HS-5 (cell line): ENCODE measurements at regions not wholly inside any gene's neighbourhood (a gene's known extent, or its start where the extent isn't known, plus 50 kb on each side); places are given as distances from the start of the nearest gene placed in this dataset.
A peak's percentile ranks its signal among the peaks of the same experiment; 100 is the strongest.

Source experiments
- DNase-seq: peaks from one replicate; pipeline ENCODE4 v3.0.0-alpha.2; 2012; ENCODE audit warnings: low read depth

- DNase-seq, result no peak
These were observed 802.1 kb upstream of the FAM98A start for GRCh38 chr2:34401186-34401585.

GRCh38 chr2:34388446-34388845 is 789.3 kb upstream of the FAM98A start:
- DNase-seq, result no peak

GRCh38 chr2:34387536-34387935 is 788.4 kb upstream of the FAM98A start:
- no peak for DNase-seq

GRCh38 chr2:34379586-34379985 is 780.5 kb upstream of the FAM98A start:
- no peak for DNase-seq

- DNase-seq, result no peak
These were observed 774.6 kb upstream of the FAM98A start for GRCh38 chr2:34373586-34374233.

- DNase-seq, result no peak
These were observed 773.9 kb upstream of the FAM98A start for GRCh38 chr2:34372967-34373366.

- DNase-seq, result no peak
These were observed 772.6 kb upstream of the FAM98A start for GRCh38 chr2:34371711-34372110.

GRCh38 chr2:34368304-34368703 is 769.2 kb upstream of the FAM98A start:
- DNase-seq, result no peak

GRCh38 chr2:34365932-34366331 is 766.8 kb upstream of the FAM98A start:
- DNase-seq, result no peak

GRCh38 chr2:34365512-34365911 is 766.4 kb upstream of the FAM98A start:
- DNase-seq, result no peak

- no peak for DNase-seq
These were observed 754.5 kb upstream of the FAM98A start for GRCh38 chr2:34353509-34354113.

GRCh38 chr2:34349527-34349926 is 750.4 kb upstream of the FAM98A start:
- DNase-seq, result no peak

- no peak for DNase-seq
These were observed 745.9 kb upstream of the FAM98A start for GRCh38 chr2:34345030-34345429.

- no peak for DNase-seq
These were observed 741.2 kb upstream of the FAM98A start for GRCh38 chr2:34340307-34340706.

GRCh38 chr2:34337735-34338134 is 738.6 kb upstream of the FAM98A start:
- no peak for DNase-seq

GRCh38 chr2:34332813-34333212 is 733.7 kb upstream of the FAM98A start:
- no peak for DNase-seq

- DNase-seq, result no peak
These were observed 721.0 kb upstream of the FAM98A start for GRCh38 chr2:34320056-34320455.

- no peak for DNase-seq
These were observed 718.7 kb upstream of the FAM98A start for GRCh38 chr2:34317797-34318196.

GRCh38 chr2:34316788-34317187 is 717.7 kb upstream of the FAM98A start:
- peak; percentile 29 for DNase-seq

- no peak for DNase-seq
These were observed 712.7 kb upstream of the FAM98A start for GRCh38 chr2:34311816-34312215.

GRCh38 chr2:34308140-34308539 is 709.0 kb upstream of the FAM98A start:
- DNase-seq, result no peak

GRCh38 chr2:34307636-34308035 is 708.5 kb upstream of the FAM98A start:
- no peak for DNase-seq

GRCh38 chr2:34306745-34307144 is 707.6 kb upstream of the FAM98A start:
- no peak for DNase-seq

- DNase-seq, result no peak
These were observed 706.5 kb upstream of the FAM98A start for GRCh38 chr2:34305587-34305986.
